SK-N-SH treated with all-trans-retinoic acid at 6 μM for 48 hours (cell line): ENCODE measurements at regions not wholly inside any gene's neighbourhood (a gene's known extent, or its start where the extent isn't known, plus 50 kb on each side); places are given as distances from the start of the nearest gene placed in this dataset.

Experiments used
- ATAC-seq: fragments of 200-7000 bp; cut with Tn5 transposase; 3 replicates; pipeline ENCODE4 v1.9.1; 2020; ENCODE audit warnings: mild to moderate bottlenecking, moderate library complexity
- ARNTL ChIP-seq: fragments of 450-650 bp; formaldehyde crosslinking; IDR thresholded peaks from 2 replicates; pipeline ENCODE4 v1.5.0; 2020; ENCODE audit warnings: low read depth, mild to moderate bottlenecking, moderate library complexity, borderline replicate concordance
- BACH2 ChIP-seq: fragments of 250-450 bp; sonication (Bioruptor Pico); IDR thresholded peaks from 2 replicates; pipeline ENCODE4 v1.9.0; 2021; ENCODE audit warnings: mild to moderate bottlenecking, borderline replicate concordance
- CREB5 ChIP-seq: fragments of 250-450 bp; sonication (Bioruptor Pico); IDR thresholded peaks from 2 replicates; pipeline ENCODE4 v1.5.1; 2020; ENCODE audit warnings: low read depth, mild to moderate bottlenecking, moderate library complexity
- CSDC2 ChIP-seq: fragments of 250-450 bp; sonication (Bioruptor Pico); IDR thresholded peaks from 2 replicates; pipeline ENCODE4 v1.5.0; 2020; ENCODE audit warnings: mild to moderate bottlenecking, moderate library complexity
- CSRNP3 ChIP-seq: fragments of 250-450 bp; sonication (Bioruptor Pico); IDR thresholded peaks from 2 replicates; pipeline ENCODE4 v1.5.1; 2021; ENCODE audit warnings: mild to moderate bottlenecking, moderate library complexity
- GLIS3 ChIP-seq: fragments of 250-450 bp; sonication (Bioruptor Pico); IDR thresholded peaks from 2 replicates; pipeline ENCODE4 v1.5.0; 2020; ENCODE audit warnings: mild to moderate bottlenecking, moderate library complexity
- ISL1 ChIP-seq: fragments of 250-450 bp; sonication (Bioruptor Pico); IDR thresholded peaks from 2 replicates; pipeline ENCODE4 v2.1.2; 2022; ENCODE audit warnings: mild to moderate bottlenecking, moderate library complexity
- OSR1 ChIP-seq: fragments of 250-450 bp; sonication (Bioruptor Pico); IDR thresholded peaks from 2 replicates; pipeline ENCODE4 v1.8.0; 2022; ENCODE audit warnings: moderate library complexity, mild to moderate bottlenecking, inconsistent platforms
- PATZ1 ChIP-seq: fragments of 250-450 bp; sonication (Bioruptor Pico); IDR thresholded peaks from 2 replicates; pipeline ENCODE4 v1.8.0; 2020; ENCODE audit warnings: mild to moderate bottlenecking, moderate library complexity, borderline replicate concordance
- POU6F1 ChIP-seq: fragments of 250-450 bp; sonication (Bioruptor Pico); IDR thresholded peaks from 2 replicates; pipeline ENCODE4 v1.8.0; 2021; ENCODE audit warnings: low read depth, mild to moderate bottlenecking, moderate library complexity, borderline replicate concordance
- RARB ChIP-seq: fragments of 250-450 bp; sonication (Bioruptor Pico); IDR thresholded peaks from 2 replicates; pipeline ENCODE4 v1.8.0; 2021; ENCODE audit warnings: mild to moderate bottlenecking, moderate library complexity
- SNAI2 ChIP-seq: fragments of 250-450 bp; sonication (Bioruptor Pico); IDR thresholded peaks from 2 replicates; pipeline ENCODE4 v1.5.0; 2020; ENCODE audit warnings: mild to moderate bottlenecking, moderate library complexity
- TCF4 ChIP-seq: fragments of 250-450 bp; sonication (Bioruptor Pico); IDR thresholded peaks from 2 replicates; pipeline ENCODE4 v1.8.0; 2021; ENCODE audit warnings: mild to moderate bottlenecking, moderate library complexity, borderline replicate concordance
- TOX ChIP-seq: fragments of 250-450 bp; sonication (Bioruptor Pico); IDR thresholded peaks from 2 replicates; pipeline ENCODE4 v1.8.0; 2021; ENCODE audit warnings: mild to moderate bottlenecking, moderate library complexity, borderline replicate concordance
- TSHZ2 ChIP-seq: fragments of 250-450 bp; sonication (Bioruptor Pico); IDR thresholded peaks from 2 replicates; pipeline ENCODE4 v1.5.0; 2020; ENCODE audit warnings: mild to moderate bottlenecking, moderate library complexity
- ZC3H10 ChIP-seq: fragments of 250-450 bp; sonication (Bioruptor Pico); IDR thresholded peaks from 2 replicates; pipeline ENCODE4 v1.5.1; 2021; ENCODE audit warnings: mild to moderate bottlenecking, moderate library complexity
- ZFP3 ChIP-seq: fragments of 250-450 bp; sonication (Bioruptor Pico); IDR thresholded peaks from 2 replicates; pipeline ENCODE4 v1.5.0; 2020; ENCODE audit warnings: mild to moderate bottlenecking, moderate library complexity
- ZFP30 ChIP-seq: fragments of 450-650 bp; formaldehyde crosslinking; IDR thresholded peaks from 2 replicates; pipeline ENCODE4 v1.5.0; 2022; ENCODE audit warnings: mild to moderate bottlenecking, moderate library complexity
- ZNF565 ChIP-seq: fragments of 450-650 bp; formaldehyde crosslinking; conservative IDR thresholded peaks from 2 replicates; pipeline ENCODE4 v1.5.0; 2020; ENCODE audit warnings: low read depth, mild to moderate bottlenecking, moderate library complexity
- ZNF70 ChIP-seq: fragments of 450-650 bp; formaldehyde crosslinking; IDR thresholded peaks from 2 replicates; pipeline ENCODE4 v1.5.0; 2020; ENCODE audit warnings: mild to moderate bottlenecking, moderate library complexity
- ZNF8 ChIP-seq: fragments of 450-650 bp; formaldehyde crosslinking; IDR thresholded peaks from 2 replicates; pipeline ENCODE4 v1.5.0; 2020; ENCODE audit warnings: mild to moderate bottlenecking, moderate library complexity

GRCh38 chr7:10212649-10213048 is 761.0 kb upstream of the PHF14 start (continued):
- TF ChIP-seq POU6F1 (CRISPR knock-in tag), result no peak
- TF ChIP-seq OSR1 (CRISPR knock-in tag), result no peak
- no peak for TF ChIP-seq ARNTL (CRISPR knock-in tag)
- TF ChIP-seq SNAI2 (CRISPR knock-in tag), result no peak
- no peak for TF ChIP-seq ZNF70 (CRISPR knock-in tag)
- TF ChIP-seq BACH2 (CRISPR knock-in tag), result no peak

GRCh38 chr7:10216462-10216861 is 757.2 kb upstream of the PHF14 start:
- TF ChIP-seq ZFP30 (CRISPR knock-in tag) (no peak), ZNF8 (no peak), ISL1 (CRISPR knock-in tag) (no peak), CSRNP3 (no peak), POU6F1 (CRISPR knock-in tag) (no peak), TSHZ2 (CRISPR knock-in tag) (no peak), PATZ1 (CRISPR knock-in tag) (no peak), ZNF565 (CRISPR knock-in tag) (no peak), TCF4 (CRISPR knock-in tag) (no peak), SNAI2 (CRISPR knock-in tag) (no peak), RARB (CRISPR knock-in tag) (no peak), ZNF70 (CRISPR knock-in tag) (no peak), CREB5 (no peak)
- ATAC-seq, result no peak

- TF ChIP-seq ZNF70 (CRISPR knock-in tag) (no peak), RARB (CRISPR knock-in tag) (no peak), ZFP3 (CRISPR knock-in tag) (no peak)
- ATAC-seq, result no peak
Observed at GRCh38 chr7:10221084-10221483, 752.6 kb upstream of the PHF14 start.

GRCh38 chr7:10222976-10223375 is 750.7 kb upstream of the PHF14 start:
- no peak for ATAC-seq
- no peak for TF ChIP-seq TCF4 (CRISPR knock-in tag)
- TF ChIP-seq GLIS3 (CRISPR knock-in tag), result no peak
- no peak for TF ChIP-seq ZC3H10 (CRISPR knock-in tag)
- no peak for TF ChIP-seq TOX (CRISPR knock-in tag)
- TF ChIP-seq PATZ1 (CRISPR knock-in tag), result no peak
- TF ChIP-seq CSDC2 (CRISPR knock-in tag), result no peak
- TF ChIP-seq ISL1 (CRISPR knock-in tag), result no peak
- no peak for TF ChIP-seq CREB5
- TF ChIP-seq ZNF70 (CRISPR knock-in tag), result no peak
- no peak for TF ChIP-seq OSR1 (CRISPR knock-in tag)
- no peak for TF ChIP-seq ZNF565 (CRISPR knock-in tag)
